Astrocyte (in vitro differentiated cells and primary cell): ENCODE measurements at regions not wholly inside any gene's neighbourhood (a gene's known extent, or its start where the extent isn't known, plus 50 kb on each side); places are given as distances from the start of the nearest gene placed in this dataset.

Source experiments
- DNase-seq: peaks from one replicate; pipeline ENCODE4 v3.0.0-alpha.2; 2010; ENCODE audit warnings: low read depth
- FAIRE-seq: peaks from 2 replicates; lab custom pipeline; 2011; peaks lifted over from hg19 to GRCh38; lab: Jason Lieb, UNC
- H2AFZ ChIP-seq: 2 replicates; pipeline ENCODE4 v1.6.0; 2012; ENCODE audit warnings: low read depth, low read length, inconsistent platforms
- H3K27ac ChIP-seq: 2 replicates; pipeline ENCODE4 v1.5.1; 2011; ENCODE audit warnings: low read depth, low read length, inconsistent platforms
- H3K27me3 ChIP-seq: 2 replicates; pipeline ENCODE4 v1.6.0; 2011; ENCODE audit warnings: low read length, inconsistent platforms; ENCODE audit not compliant: insufficient read depth
- H3K36me3 ChIP-seq: 2 replicates; pipeline ENCODE4 v1.5.1; 2011; ENCODE audit warnings: low read length, inconsistent platforms; ENCODE audit not compliant: insufficient read depth
- H3K4me1 ChIP-seq: 2 replicates; pipeline ENCODE4 v1.5.1; 2011; ENCODE audit warnings: low read length, inconsistent platforms; ENCODE audit not compliant: insufficient read depth
- H3K4me2 ChIP-seq: 2 replicates; pipeline ENCODE4 v1.6.0; 2012; ENCODE audit warnings: low read length, inconsistent platforms
- H3K4me3 ChIP-seq: 2 replicates; pipeline ENCODE4 v1.5.1; 2011; ENCODE audit warnings: low read depth, mild to moderate bottlenecking, low read length, inconsistent platforms; ENCODE audit not compliant: insufficient read depth
- H3K79me2 ChIP-seq: 2 replicates; pipeline ENCODE4 v1.6.0; 2012; ENCODE audit warnings: mild to moderate bottlenecking, low read length, inconsistent platforms; ENCODE audit not compliant: insufficient read depth
- H3K9ac ChIP-seq: 2 replicates; pipeline ENCODE4 v1.6.0; 2012; ENCODE audit warnings: mild to moderate bottlenecking, low read length, inconsistent platforms
- H3K9me3 ChIP-seq: 2 replicates; pipeline ENCODE4 v1.5.1; 2012; ENCODE audit warnings: low read depth, mild to moderate bottlenecking, low read length, inconsistent platforms; ENCODE audit not compliant: insufficient read depth
- H4K20me1 ChIP-seq: 2 replicates; pipeline ENCODE4 v1.6.0; 2012; ENCODE audit warnings: low read length, inconsistent platforms; ENCODE audit not compliant: insufficient read depth
- H3K27ac Mint-ChIP-seq: one replicate; pipeline ENCODE4 v1.8.0; 2021; ENCODE audit warnings: mild to moderate bottlenecking, mixed read lengths; ENCODE audit not compliant: unreplicated experiment
- H3K27me3 Mint-ChIP-seq: one replicate; pipeline ENCODE4 v1.8.0; 2021; ENCODE audit warnings: low read depth, mixed read lengths; ENCODE audit not compliant: unreplicated experiment
- H3K36me3 Mint-ChIP-seq: one replicate; pipeline ENCODE4 v1.8.0; 2021; ENCODE audit warnings: low read depth, mixed read lengths; ENCODE audit not compliant: unreplicated experiment
- H3K4me1 Mint-ChIP-seq: one replicate; pipeline ENCODE4 v1.8.0; 2021; ENCODE audit warnings: low read depth, mixed read lengths; ENCODE audit not compliant: unreplicated experiment
- H3K4me3 Mint-ChIP-seq: one replicate; pipeline ENCODE4 v1.8.0; 2021; ENCODE audit warnings: mild to moderate bottlenecking, moderate library complexity, mixed read lengths; ENCODE audit not compliant: unreplicated experiment
- H3K9me3 Mint-ChIP-seq: one replicate; pipeline ENCODE4 v1.8.0; 2021; ENCODE audit warnings: mild to moderate bottlenecking, mixed read lengths; ENCODE audit not compliant: unreplicated experiment
- EZH2 ChIP-seq: IDR thresholded peaks from 2 replicates; pipeline ENCODE4 v1.6.1; 2012; ENCODE audit warnings: mild to moderate bottlenecking, low read length, inconsistent platforms; ENCODE audit not compliant: insufficient read depth
- TF ChIP-seq, protein P1 (sequence below): IDR thresholded peaks from 2 replicates; pipeline ENCODE4 v1.5.1; 2011; ENCODE audit warnings: low read depth, mild to moderate bottlenecking, inconsistent platforms, low read length, moderate library complexity; ENCODE audit not compliant: insufficient read depth

DNA sequence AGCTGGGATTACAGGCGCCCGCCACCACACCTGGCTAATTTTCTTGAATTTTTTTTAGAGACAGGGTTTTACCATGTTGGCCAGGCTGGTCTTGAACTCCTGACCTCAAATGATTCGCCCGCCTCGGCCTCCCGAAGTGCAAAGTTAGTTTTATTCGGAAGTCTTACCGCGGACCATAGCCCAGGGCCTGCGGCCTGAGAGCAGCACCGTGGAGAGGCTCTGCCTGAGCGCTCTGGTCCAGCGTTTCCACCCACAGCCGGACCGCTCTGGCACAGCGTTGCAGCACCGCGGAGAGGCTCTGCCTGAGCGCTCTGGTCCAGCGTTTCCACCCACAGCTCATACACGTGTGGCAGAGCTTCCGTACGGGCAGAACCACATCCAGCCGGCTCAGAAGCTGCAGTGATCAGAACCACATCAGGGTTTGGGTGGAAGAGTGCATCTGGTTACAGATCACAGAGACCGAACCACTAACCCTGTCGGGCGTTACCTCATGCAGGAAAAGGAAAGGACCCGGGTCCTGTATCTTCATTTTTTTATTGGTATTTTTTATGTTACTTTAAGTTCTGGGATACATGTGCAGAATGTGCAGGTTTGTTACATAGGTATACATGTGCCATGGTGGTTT lies 102.4 kb upstream of the SOX1 start:
- Mint-ChIP-seq H3K9me3 (no peaks in the 10 kb centered on the region), H3K4me3 (no peak overlapping the region), H3K36me3 (no peaks in the 10 kb centered on the region), H3K4me1 (no peaks in the 10 kb centered on the region), H3K27ac (no peak overlapping the region), H3K27me3 (peaks cover 30% of the 10 kb centered on the region)
- Histone ChIP-seq H3K27me3 (no peaks in the 10 kb centered on the region), H3K4me2 (no peak overlapping the region), H3K79me2 (no peaks in the 10 kb centered on the region), H3K4me3 (no peak overlapping the region), H3K36me3 (no peaks in the 10 kb centered on the region), H4K20me1 (no peaks in the 10 kb centered on the region), H3K9ac (no peak overlapping the region), H3K9me3 (peaks cover 8% of the 10 kb centered on the region), H2AFZ (no peak overlapping the region), H3K27ac (no peak overlapping the region), H3K4me1 (no peaks in the 10 kb centered on the region)
- no peak for TF ChIP-seq EZH2
- TF ChIP-seq, protein P1, sequence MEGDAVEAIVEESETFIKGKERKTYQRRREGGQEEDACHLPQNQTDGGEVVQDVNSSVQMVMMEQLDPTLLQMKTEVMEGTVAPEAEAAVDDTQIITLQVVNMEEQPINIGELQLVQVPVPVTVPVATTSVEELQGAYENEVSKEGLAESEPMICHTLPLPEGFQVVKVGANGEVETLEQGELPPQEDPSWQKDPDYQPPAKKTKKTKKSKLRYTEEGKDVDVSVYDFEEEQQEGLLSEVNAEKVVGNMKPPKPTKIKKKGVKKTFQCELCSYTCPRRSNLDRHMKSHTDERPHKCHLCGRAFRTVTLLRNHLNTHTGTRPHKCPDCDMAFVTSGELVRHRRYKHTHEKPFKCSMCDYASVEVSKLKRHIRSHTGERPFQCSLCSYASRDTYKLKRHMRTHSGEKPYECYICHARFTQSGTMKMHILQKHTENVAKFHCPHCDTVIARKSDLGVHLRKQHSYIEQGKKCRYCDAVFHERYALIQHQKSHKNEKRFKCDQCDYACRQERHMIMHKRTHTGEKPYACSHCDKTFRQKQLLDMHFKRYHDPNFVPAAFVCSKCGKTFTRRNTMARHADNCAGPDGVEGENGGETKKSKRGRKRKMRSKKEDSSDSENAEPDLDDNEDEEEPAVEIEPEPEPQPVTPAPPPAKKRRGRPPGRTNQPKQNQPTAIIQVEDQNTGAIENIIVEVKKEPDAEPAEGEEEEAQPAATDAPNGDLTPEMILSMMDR, result no peak
- DNase-seq, result no peak
- FAIRE-seq, result no peak

DNA sequence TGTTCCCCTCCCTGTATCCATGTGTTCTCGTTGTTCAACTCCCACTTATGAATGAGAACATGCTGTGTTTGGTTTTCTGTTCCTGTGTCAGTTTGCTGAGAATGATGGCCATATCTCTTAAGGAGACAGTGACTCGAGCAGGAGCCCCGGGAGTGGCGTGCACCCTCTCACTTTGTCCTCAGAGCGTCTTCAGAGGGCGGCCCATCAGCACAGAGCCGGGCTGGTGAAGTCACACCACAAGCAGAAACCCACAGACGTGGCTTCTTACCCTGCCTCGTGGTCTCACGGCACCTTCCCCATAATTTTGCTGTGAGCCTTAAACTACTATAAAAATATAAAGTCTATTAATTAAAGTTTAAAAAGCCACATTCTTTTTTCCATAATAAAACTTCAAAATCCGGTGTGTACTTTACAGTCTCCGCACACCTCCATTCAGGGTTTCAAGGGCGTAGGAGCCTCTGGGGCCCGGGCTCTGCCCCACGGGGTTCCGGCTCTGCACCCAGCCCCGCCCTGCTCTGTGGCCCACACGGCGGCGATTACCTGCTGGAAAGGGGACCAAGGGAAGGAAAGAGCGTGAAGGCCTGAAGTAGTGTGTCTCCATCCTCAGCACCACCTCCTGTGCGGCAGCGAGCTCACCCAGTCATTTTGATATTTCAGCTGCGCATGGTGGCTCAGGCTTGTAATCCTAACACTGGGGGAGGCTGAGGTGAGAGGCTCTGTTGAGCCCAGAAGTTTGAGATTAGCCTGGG lies 101.3 kb upstream of the SOX1 start:
- no peaks in the 10 kb centered on the region for H3K27me3 ChIP-seq
- H3K4me2 ChIP-seq, result no peak overlapping the region

More for the DNA sequence above, 101.3 kb upstream of the SOX1 start:
- Histone ChIP-seq H3K4me3 (no peak overlapping the region), H3K4me1 (no peaks in the 10 kb centered on the region), H3K79me2 (no peaks in the 10 kb centered on the region), H3K36me3 (no peaks in the 10 kb centered on the region), H3K9me3 (peaks cover 8% of the 10 kb centered on the region), H3K27ac (no peak overlapping the region), H2AFZ (no peak overlapping the region), H3K9ac (no peak overlapping the region), H4K20me1 (no peaks in the 10 kb centered on the region)
- no peak overlapping the region for H3K27ac Mint-ChIP-seq
- DNase-seq, result no peak
- FAIRE-seq, result no peak
- H3K4me1 Mint-ChIP-seq, result peaks cover 2% of the 10 kb centered on the region
- no peaks in the 10 kb centered on the region for H3K36me3 Mint-ChIP-seq
- TF ChIP-seq, protein P1, result no peak
- no peak for TF ChIP-seq EZH2
- H3K4me3 Mint-ChIP-seq, result no peak overlapping the region
- no peaks in the 10 kb centered on the region for H3K9me3 Mint-ChIP-seq
- peaks cover 34% of the 10 kb centered on the region for H3K27me3 Mint-ChIP-seq
